GM21717 (cell line): ENCODE measurements at regions not wholly inside any gene's neighbourhood (a gene's known extent, or its start where the extent isn't known, plus 50 kb on each side); places are given as distances from the start of the nearest gene placed in this dataset.
"Not testable (repeated sequence)": the region's sequence is repeated elsewhere in the genome, so short reads cannot be mapped to it uniquely, and the experiment has no call there.

ENCODE experiments used
- ATAC-seq: cut with Tn5 transposase; IDR thresholded peaks from one replicate; pipeline ENCODE4 v1.9.1; 2021; ENCODE audit warnings: mild to moderate bottlenecking, moderate library complexity; ENCODE audit not compliant: unreplicated experiment

DNA sequence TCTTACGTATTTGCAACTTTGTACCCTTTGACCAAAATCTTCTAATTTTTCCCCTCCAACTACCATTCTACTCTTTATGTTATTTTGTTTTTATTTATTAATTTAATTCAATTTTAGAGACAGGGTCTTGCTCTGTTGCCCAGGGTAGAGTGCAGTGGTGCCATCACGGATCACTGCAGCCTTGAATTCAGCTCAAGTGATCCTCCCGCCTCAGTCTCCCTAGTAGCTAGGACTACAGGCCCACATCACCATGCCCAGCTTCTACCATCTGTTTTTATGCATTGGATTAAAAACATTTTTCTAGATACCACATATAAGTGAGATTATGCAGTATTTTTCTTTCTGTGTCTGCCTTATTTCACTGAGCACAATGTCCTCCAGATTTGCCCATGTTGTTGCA is 2912.5 kb downstream of the RPIA start:
- not testable (repeated sequence) for ATAC-seq

DNA sequence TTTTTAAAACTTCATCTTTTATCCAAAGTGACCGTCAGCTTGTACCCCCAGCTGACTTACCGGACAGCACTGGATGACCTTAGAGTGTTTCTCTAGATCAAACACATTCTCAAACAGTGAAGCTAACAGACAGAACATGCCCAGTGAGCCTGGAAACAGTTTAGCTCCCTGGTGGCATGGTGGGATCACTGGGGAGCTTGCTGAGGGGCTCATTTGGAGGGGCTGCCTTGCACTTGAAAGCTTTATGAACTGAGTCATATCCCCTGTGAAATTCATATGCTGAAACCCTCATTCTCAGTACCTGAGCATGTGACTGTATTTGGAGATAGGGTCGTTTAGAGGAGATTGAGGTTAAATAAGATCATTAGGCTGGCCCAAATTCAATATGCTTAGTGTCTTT is 2913.2 kb downstream of the RPIA start:
- ATAC-seq: not testable (repeated sequence)

DNA sequence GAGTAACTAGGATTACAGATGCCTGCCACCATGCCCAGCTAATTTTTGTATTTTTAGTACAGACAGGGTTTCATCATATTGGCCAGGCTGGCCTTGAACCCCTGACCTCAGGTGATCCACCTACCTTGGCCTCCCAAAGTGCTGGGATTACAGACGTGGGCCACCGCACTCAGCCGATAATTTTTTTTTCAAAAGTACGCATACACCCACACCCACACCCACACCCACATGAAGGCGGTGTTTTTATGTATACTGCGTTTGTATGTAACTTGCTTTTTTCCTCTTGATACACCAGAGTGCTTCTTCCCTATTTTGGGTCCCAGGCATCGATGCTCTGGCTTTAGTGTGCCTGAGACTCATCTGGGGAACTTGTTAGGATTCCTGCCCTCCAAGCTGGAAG is 2932.3 kb downstream of the RPIA start:
- not testable (repeated sequence) for ATAC-seq

DNA sequence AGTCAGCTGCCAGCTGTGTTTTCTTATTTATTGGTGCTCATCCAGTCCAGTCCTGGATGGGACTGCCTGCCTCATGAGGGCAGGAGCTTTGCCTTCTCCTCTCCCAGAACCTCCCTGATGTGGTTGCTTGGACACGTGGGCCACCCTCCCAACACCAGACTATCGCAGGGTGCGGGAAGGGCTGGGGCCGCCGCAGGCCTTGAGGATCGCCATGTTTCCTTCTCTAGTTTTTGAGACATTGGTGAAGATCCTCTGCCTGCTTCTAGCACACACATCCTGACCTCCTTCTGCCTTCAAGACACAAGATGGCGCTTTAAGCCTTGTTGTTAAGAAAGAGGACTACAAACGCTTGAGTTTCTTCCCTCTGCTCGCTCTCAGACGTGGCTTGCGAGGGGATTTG is 2937.0 kb downstream of the RPIA start:
- ATAC-seq: not testable (repeated sequence)

DNA sequence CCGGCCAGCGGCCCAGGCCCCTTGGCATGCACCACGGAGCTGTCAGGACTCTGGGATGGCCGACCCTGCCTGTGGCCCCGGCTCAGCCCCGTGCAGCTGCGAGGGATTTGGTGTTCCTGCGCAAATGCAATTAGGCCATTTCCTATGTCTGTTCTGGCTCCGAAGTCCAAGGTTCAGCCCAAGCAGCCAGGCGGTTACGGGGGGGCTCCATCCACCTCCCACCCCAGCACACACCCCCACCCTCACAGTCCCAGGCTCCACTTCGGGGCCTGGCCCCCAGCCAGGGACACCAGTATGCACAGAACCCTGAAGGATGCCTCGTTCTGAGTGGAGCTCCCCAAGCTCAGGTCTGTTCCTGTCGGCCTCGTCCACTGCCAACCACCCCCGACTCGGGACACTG is 2965.7 kb downstream of the RPIA start:
- not testable (repeated sequence) for ATAC-seq

DNA sequence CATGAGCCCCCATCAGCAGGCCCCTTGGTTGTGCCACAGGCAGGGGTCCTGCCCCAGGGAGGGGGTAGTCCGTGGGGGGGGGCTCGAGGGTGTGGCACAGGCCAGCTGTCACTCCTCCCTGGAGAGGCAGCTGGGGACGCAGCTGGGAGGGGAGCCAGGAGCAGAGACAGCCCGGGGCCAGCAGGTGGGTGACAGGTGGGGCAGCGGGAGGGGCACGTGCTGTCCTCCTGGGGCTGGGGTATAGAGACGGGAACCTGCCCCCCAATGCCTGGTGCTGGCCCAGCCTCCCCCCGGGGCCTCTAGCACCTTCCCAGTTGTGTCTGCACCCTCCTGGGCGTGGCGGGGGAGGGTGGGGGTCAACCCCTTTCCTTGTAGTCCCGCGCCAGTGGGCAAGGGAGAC is 2966.9 kb downstream of the RPIA start:
- not testable (repeated sequence) for ATAC-seq

DNA sequence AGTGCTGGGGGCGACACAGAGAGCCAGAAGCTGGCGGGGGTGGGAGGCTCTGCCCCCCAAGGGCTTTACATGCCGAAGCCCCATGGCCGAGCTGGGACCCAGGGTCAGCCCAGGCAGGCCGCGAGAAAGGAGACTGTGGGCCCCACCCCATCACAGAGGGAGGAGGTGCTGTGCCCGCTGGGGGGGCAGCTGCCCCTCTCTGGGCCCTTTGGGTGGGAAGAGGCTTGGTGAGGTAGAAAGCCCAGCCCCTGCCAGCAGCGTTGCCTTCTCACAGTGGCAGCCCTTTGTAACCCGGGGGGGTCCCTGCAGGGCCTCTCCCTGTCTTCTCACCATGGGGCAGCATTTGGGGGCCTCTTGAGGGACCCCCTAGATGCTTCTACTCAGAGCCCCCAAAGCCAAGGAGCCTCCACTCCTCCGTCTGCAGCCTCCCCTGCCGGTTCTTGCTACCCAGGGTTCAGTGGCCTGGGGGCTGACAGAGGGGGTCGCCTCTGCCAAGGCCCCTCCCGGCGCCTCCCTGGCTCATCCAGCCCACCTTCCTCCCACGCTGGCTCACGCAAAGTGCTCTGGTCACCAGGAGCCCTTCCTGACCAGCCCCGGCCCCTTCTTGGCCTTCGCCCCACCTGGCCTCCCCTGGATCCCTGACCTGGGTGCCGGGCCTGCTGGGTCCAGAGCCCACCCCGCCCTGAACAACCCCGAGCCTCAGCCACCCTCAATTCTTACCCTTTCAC is 2967.9 kb downstream of the RPIA start:
- ATAC-seq: not testable (repeated sequence)

DNA sequence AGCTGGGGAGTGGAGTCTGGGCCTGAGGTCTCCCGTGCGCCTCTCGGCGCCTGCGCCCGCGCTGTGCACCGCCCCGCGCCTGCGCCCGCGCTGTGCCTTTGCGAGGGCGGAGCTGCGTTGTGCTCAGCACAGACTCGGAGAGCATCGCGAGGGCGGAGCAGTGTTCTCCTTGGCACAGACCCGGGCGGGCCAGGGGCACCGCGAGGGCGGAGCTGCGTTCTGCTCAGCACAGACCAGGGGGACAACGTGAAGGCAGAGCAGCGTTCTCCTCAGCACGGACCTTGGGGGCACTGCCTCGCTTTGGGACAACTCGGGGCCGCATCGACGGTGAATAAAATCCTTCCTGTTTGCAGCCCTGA is 2968.4 kb downstream of the RPIA start:
- ATAC-seq: peak; percentile 91

DNA sequence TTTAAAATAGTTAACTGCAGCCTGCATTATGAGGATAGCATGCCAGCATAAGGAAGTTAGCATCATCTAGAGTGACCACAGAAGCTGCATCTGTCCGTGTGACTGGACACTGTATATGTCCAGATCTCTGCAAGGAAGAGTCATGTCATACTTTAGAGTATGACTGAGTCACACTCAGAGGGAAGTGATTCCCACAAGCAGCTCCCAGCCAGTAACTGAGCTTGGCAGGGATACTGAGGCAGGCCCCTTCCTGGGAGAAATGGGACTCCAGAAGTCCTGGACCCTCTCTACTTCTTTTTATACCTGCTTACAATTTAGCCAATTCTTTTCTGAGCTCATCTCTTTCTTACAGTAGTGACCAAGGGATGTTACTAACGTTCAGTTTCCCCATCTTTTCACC is 2975.9 kb downstream of the RPIA start:
- ATAC-seq: not testable (repeated sequence)

DNA sequence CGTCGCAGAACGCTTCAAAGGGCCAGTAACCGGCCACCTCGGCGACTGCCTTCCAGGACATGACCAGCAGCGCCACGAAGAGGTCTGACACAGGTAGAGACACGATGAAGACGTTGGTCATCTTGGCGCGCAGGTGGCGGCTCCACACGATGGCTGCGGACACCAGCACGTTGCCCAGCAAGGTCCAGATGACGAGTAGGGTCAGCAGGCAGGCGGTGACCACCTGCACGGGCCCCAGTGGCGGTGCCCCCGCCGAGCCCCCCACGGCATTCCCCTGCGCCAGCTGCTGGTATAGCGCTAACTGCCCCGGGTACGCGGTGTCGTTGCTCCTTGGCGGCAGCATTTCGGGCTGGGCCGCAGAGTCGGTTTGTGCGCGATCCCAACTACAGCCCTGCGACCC is 2994.1 kb downstream of the RPIA start:
- not testable (repeated sequence) for ATAC-seq

DNA sequence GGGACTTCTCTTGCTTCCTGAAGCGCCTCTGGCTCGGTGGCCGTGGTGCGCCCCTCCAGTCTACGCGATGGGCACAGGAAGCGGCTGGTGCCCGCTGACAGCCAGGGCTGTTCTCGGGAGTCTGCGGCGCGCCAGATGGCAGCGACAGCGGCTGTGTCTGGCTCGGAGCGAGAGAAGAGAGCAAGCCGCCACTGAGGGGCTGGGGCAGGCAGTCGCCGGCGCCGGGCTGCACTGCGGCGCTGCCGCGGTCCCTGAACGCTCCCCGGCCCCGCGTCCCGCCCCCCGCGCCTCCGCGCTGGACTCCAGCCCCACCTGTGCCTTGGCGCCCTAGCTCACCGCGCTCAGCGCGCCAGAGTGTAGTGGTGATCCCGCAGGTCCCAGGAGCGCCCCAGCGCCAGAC is 2994.6 kb downstream of the RPIA start:
- not testable (repeated sequence) for ATAC-seq
